T-helper 1 cell treated with Interleukin-12 subunit alpha and Interleukin-12 subunit beta and Interleukin-4 antibody, amounts not matched to agents 30 μg/mL and 1 μg/mL, for 36 hours (primary cell): ENCODE measurements at regions not wholly inside any gene's neighbourhood (a gene's known extent, or its start where the extent isn't known, plus 50 kb on each side); places are given as distances from the start of the nearest gene placed in this dataset.
"Not testable (repeated sequence)": the region's sequence is repeated elsewhere in the genome, so short reads cannot be mapped to it uniquely, and the experiment has no call there.

Experiments used
- H3K27ac Mint-ChIP-seq: one replicate; pipeline ENCODE4 v1.8.0; 2021; ENCODE audit warnings: mild to moderate bottlenecking, mixed read lengths
- H3K27me3 Mint-ChIP-seq: one replicate; pipeline ENCODE4 v1.8.0; 2021; ENCODE audit warnings: low read depth, mixed read lengths
- H3K36me3 Mint-ChIP-seq: one replicate; pipeline ENCODE4 v1.8.0; 2021; ENCODE audit warnings: low read depth, mixed read lengths
- H3K4me1 Mint-ChIP-seq: one replicate; pipeline ENCODE4 v1.8.0; 2021; ENCODE audit warnings: low read depth, mixed read lengths
- H3K4me3 Mint-ChIP-seq: one replicate; pipeline ENCODE4 v1.8.0; 2021; ENCODE audit warnings: mild to moderate bottlenecking, moderate library complexity, mixed read lengths
- H3K9me3 Mint-ChIP-seq: one replicate; pipeline ENCODE4 v1.8.0; 2021; ENCODE audit warnings: mixed read lengths

DNA sequence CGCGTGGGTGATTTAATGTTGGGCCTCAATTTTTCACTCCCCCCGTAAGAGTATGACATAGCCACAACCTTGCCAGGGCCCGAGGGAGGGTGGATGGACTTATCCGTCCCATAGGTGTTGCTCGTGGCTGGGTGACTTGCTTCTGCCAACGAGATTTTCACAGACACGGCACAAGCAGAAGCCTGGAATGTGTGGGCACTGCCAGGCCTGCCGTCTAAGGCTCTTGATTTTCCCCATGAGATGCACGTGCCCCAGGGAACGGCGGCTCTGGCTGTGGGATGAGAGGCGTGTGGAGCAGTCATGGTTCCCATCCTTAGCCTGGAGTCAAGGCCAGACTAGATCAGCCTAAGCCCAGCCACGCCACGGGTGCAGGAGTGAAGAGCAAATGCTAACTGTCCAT is 58.6 kb upstream of the APOD start:
- H3K27me3 Mint-ChIP-seq, H3K36me3 Mint-ChIP-seq, H3K9me3 Mint-ChIP-seq, H3K4me1 Mint-ChIP-seq, H3K27ac Mint-ChIP-seq, H3K4me3 Mint-ChIP-seq: not testable (repeated sequence)

DNA sequence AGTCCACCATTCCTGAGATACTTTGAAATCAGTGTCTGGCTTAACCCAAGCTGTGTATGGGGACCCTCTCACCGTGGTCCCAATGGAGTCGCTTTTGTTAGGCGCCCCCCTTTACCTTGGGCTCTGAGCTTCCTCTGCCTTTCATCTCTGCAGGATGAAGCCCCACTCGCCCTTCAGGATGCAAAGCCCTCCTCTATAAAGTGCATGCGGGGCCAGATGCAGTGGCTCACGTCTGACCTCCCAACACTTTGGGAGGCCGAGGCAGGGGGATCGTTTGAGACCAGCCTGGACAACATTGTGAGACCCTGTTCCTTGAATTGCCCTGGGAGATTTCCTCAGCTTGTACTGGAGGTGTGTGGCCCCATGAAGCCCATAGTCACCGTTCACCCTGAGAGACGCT is 54.7 kb upstream of the APOD start:
- not testable (repeated sequence) for H3K9me3 Mint-ChIP-seq, H3K36me3 Mint-ChIP-seq, H3K4me1 Mint-ChIP-seq, H3K27me3 Mint-ChIP-seq, H3K4me3 Mint-ChIP-seq, H3K27ac Mint-ChIP-seq

DNA sequence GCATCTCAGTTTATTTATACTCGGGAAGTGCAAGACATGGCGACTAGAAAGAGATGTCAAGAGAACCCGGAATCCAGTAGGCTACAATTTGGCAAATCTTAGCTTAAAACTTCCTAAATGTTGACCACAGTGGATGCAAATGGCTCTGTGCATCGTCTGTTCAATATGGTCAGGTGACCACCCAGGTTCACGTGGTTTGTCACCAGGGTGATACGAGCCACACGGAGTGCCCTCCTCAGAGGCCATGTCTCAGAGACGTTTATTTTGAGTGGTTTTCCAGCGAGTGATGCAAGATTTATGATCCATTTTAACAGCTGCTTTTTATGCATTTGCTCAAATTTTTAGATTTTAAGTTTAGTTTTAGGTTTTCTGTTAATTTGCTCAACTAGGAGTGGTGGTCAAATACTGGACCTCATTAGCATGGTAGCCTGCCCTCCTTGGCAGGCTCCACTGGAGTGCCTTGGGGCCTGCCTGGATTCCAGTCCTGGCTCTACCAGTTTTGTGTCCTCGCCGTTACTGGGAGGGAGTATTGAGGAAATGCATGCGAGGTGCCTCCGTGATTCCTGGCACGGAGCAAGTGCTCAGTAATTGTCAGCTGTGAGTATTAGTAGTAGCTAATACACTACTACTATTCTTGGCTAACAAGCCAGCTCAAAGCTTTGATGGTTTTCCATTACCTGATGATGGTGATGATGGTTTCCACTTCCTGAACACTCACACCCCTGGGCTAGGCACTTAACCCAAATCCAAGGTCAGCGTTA is 53.9 kb upstream of the APOD start:
- not testable (repeated sequence) for H3K27ac Mint-ChIP-seq, H3K9me3 Mint-ChIP-seq, H3K36me3 Mint-ChIP-seq, H3K4me1 Mint-ChIP-seq, H3K27me3 Mint-ChIP-seq, H3K4me3 Mint-ChIP-seq

DNA sequence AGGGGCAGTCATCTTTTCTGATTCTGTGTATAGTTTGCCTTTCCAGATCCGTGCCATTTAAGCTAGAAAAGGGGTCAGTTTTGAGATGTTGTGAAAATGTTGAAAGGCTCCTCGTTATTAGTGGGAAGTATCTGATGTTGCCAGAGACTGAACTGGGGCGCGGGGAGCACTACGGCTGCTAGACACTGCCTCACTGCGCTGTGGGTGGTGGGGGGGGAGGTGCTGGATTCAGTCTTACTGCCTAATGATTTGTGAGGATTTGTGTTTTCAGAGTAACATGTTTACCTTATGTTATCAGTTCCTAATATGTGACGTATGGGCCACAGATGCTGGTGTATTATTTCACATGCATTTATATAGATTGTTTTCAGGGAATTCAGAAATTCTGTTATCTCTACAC is 53.3 kb upstream of the APOD start:
- not testable (repeated sequence) for H3K9me3 Mint-ChIP-seq, H3K27me3 Mint-ChIP-seq, H3K36me3 Mint-ChIP-seq
- H3K4me1 Mint-ChIP-seq, result peaks cover 11% of the 10 kb centered on the region
- H3K27ac Mint-ChIP-seq, result peak overlapping the region; percentile 22
- H3K4me3 Mint-ChIP-seq, result peak overlapping the region; percentile 36

DNA sequence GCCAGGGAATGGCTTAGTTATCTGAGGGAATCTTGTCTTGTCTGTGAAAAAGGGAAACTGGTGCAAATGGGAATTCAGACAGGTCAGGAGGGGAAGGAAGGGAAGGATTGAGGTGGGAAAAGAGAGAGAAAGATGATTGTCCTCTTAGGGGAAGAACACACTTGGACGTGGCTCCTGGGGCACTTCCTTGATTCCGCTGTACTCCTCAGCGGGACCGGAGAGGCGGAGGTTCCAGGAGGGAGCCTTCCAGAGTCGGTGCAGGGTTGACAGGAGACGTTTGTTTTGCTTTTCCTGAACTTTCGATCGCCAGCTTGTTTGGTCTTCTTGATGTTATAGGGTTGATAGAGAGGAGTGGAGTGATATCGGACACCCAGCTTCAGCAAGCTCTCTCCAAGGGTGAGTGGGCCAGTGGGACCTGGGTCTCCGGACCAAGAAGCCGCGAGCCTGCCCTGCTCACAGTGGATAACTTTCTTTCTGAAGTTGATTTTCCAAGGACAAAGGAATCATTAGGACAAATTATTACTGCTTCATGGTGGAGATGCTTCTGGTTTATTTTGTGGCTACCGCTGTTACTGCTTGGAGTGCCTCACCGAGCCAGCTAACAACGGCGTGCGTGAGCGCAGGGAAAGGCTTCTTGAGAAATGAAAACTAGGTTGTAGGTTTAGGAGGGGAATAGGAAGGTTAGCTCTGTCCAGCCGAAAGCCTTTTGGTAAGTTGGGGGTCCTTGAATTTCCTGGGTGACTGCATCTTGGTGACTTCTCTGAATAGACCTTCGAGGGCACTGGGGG is 52.4 kb upstream of the APOD start:
- H3K4me1 Mint-ChIP-seq, result peaks cover 11% of the 10 kb centered on the region
- H3K9me3 Mint-ChIP-seq, H3K27me3 Mint-ChIP-seq, H3K36me3 Mint-ChIP-seq: not testable (repeated sequence)
- H3K27ac Mint-ChIP-seq, result peak overlapping the region; percentile 45
- peak overlapping the region; percentile 56 for H3K4me3 Mint-ChIP-seq

DNA sequence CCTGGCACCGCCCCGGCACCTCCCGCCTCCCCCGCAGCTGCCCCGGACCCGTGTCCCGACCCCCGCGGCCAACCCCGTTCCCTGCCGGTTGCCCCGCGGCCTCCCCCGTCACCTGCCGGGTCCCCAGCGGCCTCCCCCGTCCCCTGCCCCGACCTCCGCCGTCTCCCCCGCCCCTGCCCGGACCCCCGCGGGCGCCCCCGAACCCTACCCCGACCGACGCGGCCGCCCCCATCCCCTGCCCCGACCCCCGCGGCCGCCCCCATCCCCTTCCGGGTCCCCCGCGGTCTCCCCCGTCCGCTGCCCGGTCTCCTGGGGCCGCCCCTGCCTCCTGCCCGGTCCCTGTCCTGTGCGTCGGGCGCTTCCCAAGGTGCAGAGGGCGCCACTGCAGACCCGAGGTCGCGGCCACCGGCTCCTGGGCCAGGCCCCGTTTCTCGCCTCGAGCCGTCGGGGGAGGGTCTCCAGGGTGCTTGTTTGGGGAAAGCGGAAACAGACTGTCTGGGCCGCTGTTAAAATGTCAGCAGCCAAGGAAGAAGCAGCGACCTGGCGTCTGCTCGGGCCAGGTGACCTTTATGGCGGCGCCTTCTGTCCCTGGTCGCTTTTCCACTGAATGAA is 51.6 kb upstream of the APOD start:
- H3K36me3 Mint-ChIP-seq, H3K27me3 Mint-ChIP-seq, H3K9me3 Mint-ChIP-seq, H3K27ac Mint-ChIP-seq, H3K4me3 Mint-ChIP-seq: not testable (repeated sequence)
- H3K4me1 Mint-ChIP-seq, result peaks cover 11% of the 10 kb centered on the region

DNA sequence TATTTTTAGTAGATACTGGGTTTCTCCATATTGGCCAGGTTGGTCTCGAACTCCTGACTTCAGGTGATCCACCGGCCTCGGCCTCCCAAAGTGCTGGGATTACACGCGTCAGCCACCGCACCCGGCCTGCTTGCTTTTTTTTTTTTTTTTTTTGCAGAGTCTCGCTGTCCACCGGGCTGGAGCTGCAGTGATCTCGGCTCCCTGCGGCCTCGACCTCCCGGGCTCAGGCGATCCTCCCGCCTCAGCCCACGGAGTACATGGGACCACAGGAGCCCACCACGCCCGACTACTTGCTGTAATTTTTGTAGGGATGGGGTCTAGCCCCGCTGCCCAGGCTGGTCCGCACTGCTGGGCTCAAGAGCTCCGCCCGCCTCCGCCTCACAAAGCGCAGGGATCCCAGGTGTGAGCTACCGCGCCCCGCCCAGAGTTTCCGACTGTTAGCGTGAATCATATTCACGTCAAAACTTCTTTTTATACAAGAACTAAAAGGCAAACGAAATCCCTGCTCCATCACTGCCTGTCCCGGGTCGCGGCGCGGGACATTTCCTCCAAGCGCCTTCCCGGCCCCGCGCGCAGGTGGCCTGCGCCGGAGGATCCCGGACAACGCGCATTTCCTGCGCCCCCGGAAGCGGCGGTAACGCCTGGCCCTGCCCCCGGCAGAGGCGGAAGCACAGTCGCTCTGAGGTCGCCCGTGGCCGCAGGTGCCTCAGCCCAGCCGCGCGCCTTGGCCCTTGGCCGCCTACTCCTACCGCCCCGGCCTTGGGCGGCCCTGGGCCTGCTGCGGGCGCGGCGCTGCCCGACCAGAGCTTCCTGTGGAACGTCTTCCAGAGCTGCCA is 50.9 kb upstream of the APOD start:
- not testable (repeated sequence) for H3K27me3 Mint-ChIP-seq, H3K4me3 Mint-ChIP-seq, H3K9me3 Mint-ChIP-seq, H3K36me3 Mint-ChIP-seq, H3K27ac Mint-ChIP-seq
- peaks cover 11% of the 10 kb centered on the region for H3K4me1 Mint-ChIP-seq
